Heart right ventricle (tissue), 16 donors: ENCODE measurements at regions not wholly inside any gene's neighbourhood (a gene's known extent, or its start where the extent isn't known, plus 50 kb on each side); places are given as distances from the start of the nearest gene placed in this dataset.

Experiments used
- ATAC-seq, 8 donors: fragments of 200-7000 bp; cut with Tn5 transposase; one replicate each; pipeline ENCODE4 v1.9.1; 2020; ENCODE audit warnings: mild to moderate bottlenecking in 8 of 8, moderate library complexity in 8 of 8, moderate number of reproducible peaks in 1 of 8
- DNase-seq, 2 donors: peaks; one replicate each; pipeline ENCODE4 v3.0.0-alpha.2; 2020
- H3K27ac ChIP-seq, 10 donors: fragments of 200-600 bp; sonication (generic) in 2 of 10; one replicate each; pipeline versions ENCODE4 v1.5.0 to v1.8.0; 2020 to 2022; ENCODE audit warnings: mild to moderate bottlenecking in 3 of 10
- H3K27me3 ChIP-seq, 7 donors: fragments of 200-600 bp; one replicate each; pipeline ENCODE4 v1.8.0; 2021 to 2022; ENCODE audit warnings: mild to moderate bottlenecking in 2 of 7
- H3K36me3 ChIP-seq, 9 donors: fragments of 200-600 bp; sonication (generic) in 1 of 9; one replicate each; pipeline versions ENCODE4 v1.5.0 to v1.8.0; 2020 to 2022; ENCODE audit warnings: mild to moderate bottlenecking in 2 of 9
- H3K4me1 ChIP-seq, 9 donors: fragments of 200-600 bp; sonication (generic) in 1 of 9; one replicate each; pipeline versions ENCODE4 v1.5.0 to v1.8.0; 2020 to 2022; ENCODE audit warnings: mild to moderate bottlenecking in 4 of 9
- H3K4me3 ChIP-seq, 10 donors: fragments of 200-600 bp; sonication (generic) in 2 of 10; one replicate each; pipeline versions ENCODE4 v1.5.0 to v1.8.0; 2020 to 2022; ENCODE audit warnings: mild to moderate bottlenecking in 7 of 10, moderate library complexity in 2 of 10
- H3K9me3 ChIP-seq, 11 donors: fragments of 200-600 bp in 10 of 11; sonication (generic) in 2 of 11; one replicate each; pipeline versions ENCODE4 v1.5.0 to v1.8.0; 2013 to 2022; ENCODE audit warnings: mild to moderate bottlenecking in 2 of 11, control low read depth in 1 of 11, moderate library complexity in 1 of 11
- WGBS, 2 donors: extraction: QIAGEN DNeasy Blood & Tissue Kit; methylation state at CpG; one replicate each; pipeline ENCODE4 v1.1.7; 2013; ENCODE audit warnings: inconsistent platforms in 1 of 2; 5-methylcytosine and 5-hydroxymethylcytosine counted together
- intact Hi-C, 10 donors: fragments of 100-400 bp; cut with DNase I; formaldehyde crosslinking; loops; one replicate each; pipeline versions ENCODE4 v1.11.1 to v1.14.2; 2022
- TF ChIP-seq, protein P1 (sequence below), 9 donors: fragments of 200-600 bp; sonication (generic) in 2 of 9; IDR thresholded peaks; one replicate each; pipeline versions ENCODE4 v1.5.0 to v1.8.0; 2021 to 2022; ENCODE audit warnings: antibody characterized with exemption in 9 of 9, mild to moderate bottlenecking in 5 of 9, moderate library complexity in 1 of 9
- donor health status: Arrhythmogenic right ventricular cardiomyopathy.
- donor health status: ischemic (EF 13 %, LVEDD 7.1; RV severe dilation, severe dysfunction).
- donor health status: healthy with polysubstance abuse.
- donor health status: DM: no; HTN: yes; CAD: no.
- donor health status: DM: no; HTN: no; CAD: no.
- donor health status: ischemic (EF 25% LVEDD 6.9; RV normal size, moderate dysfunction).
- donor health status: ischemic (EF 25% LVEDD 5.7; RV mildly dilated, moderate dysfunction).
- donor health status: healthy.
- donor health status: DM: yes; HTN: yes; CAD: no.
- donor health status: Ischemic cardiomyopathy.
- donor health status: ischemic (EF 35%, LVEDD 5.7; RV mildly dilated, moderate dysfunction).
- donor health status: nonischemic (EF 11% LVEDD 7.7; RV severe dilation, severe dysfunction).
- donor health status: DM: yes; HTN: yes; CAD: no.
- donor health status: PGD.
- donor health status: ischemic (EF 29% LVEDD 5.4; RV normal size, mild dysfunction).
- donor health status: nonischemic (EF 23%, LVEDD 6.1; RV moderate dilation, normal function).

DNA sequence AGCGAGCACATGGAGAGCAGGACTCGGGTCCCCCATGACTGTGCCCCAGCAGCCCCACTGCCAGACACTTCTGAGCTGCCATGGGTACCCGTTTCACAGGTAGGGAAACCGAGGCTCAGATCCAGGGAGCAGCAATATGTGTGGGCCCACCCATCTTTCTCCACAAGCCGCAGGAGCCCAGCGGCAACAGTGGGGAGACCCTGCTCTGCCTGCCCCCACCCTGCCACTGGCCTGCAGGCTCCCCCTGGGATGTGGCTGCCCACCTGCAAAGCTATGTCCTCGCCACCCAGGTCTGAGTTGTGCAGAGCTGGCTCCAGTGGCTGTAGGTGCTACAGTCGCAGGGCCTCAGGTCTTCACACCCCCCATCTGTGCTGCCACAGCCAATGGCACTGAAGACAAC, 50.6 kb upstream of the C1QTNF9B start:
- TF ChIP-seq, protein P1, sequence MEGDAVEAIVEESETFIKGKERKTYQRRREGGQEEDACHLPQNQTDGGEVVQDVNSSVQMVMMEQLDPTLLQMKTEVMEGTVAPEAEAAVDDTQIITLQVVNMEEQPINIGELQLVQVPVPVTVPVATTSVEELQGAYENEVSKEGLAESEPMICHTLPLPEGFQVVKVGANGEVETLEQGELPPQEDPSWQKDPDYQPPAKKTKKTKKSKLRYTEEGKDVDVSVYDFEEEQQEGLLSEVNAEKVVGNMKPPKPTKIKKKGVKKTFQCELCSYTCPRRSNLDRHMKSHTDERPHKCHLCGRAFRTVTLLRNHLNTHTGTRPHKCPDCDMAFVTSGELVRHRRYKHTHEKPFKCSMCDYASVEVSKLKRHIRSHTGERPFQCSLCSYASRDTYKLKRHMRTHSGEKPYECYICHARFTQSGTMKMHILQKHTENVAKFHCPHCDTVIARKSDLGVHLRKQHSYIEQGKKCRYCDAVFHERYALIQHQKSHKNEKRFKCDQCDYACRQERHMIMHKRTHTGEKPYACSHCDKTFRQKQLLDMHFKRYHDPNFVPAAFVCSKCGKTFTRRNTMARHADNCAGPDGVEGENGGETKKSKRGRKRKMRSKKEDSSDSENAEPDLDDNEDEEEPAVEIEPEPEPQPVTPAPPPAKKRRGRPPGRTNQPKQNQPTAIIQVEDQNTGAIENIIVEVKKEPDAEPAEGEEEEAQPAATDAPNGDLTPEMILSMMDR (IDR thresholded peaks at IDR 0.05) = no peak
- ATAC-seq (no peak), DNase-seq (no peak)
- no peak overlapping the region for H3K4me3 ChIP-seq
- H3K9me3 ChIP-seq = no peaks in the 10 kb centered on the region
- H3K36me3 ChIP-seq = no peaks in the 10 kb centered on the region
- H3K4me1 ChIP-seq = no peaks in the 10 kb centered on the region
- intact Hi-C loops = no loop called here
- H3K27me3 ChIP-seq = peaks cover 0 to 20% (median 7%) of the 10 kb centered on the region in 7 donors
- 87 to 95% methylated on average over 8 of the region's 8 CpGs for WGBS, 2 donors
- H3K27ac ChIP-seq = no peak overlapping the region

DNA sequence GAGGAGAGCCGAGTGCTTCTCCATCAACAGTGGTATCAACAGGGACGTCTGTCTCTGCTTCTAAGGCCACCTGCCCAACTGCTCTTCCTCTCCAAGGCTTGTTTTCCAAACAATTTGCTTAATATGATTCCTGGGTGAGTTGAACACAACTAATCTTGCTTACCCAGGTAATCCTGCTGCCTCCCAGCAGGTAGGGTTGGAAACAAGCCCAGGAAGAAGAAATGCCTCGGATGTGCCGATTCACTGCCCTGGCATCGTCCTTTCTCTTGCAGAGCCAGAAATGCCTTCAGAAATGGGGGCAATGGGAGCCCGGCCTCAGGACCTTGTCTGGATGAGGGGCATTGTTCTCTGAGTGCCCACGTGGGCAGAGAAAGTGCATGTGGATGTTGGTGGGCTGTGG, 51.9 kb upstream of the C1QTNF9B start:
- Histone ChIP-seq H3K27me3 (peaks cover 0 to 17% (median 7%) of the 10 kb centered on the region in 7 donors), H3K4me3 (no peak overlapping the region), H3K27ac (no peak overlapping the region), H3K4me1 (no peaks in the 10 kb centered on the region), H3K9me3 (no peaks in the 10 kb centered on the region), H3K36me3 (no peaks in the 10 kb centered on the region)
- no peak for DNase-seq
- no peak for ATAC-seq
- intact Hi-C loops = no loop called here
- TF ChIP-seq, protein P1 (IDR thresholded peaks at IDR 0.05) = no peak
- WGBS, 2 donors = 88 to 92% methylated on average over 7 of the region's 7 CpGs

DNA sequence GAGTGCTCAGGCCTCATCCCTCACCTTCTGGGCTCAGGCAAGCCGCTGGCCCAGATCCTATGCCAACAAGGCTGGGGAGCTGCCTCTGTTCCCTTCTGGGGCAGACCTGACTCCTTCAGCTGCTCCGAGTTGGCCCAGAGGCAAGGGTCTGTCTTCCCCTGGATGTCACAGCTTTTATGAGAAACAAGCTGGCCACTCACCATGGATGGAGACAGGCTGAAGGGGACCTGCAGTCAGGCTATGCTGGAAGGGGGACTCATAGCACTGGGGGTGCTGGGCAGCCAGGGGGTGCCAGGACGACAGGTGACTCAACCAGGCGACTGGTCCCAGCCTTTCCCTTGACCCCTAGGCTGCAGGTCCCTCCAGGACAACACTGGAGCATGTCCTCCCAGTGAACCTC, 52.4 kb upstream of the C1QTNF9B start:
- Histone ChIP-seq H3K9me3 (no peaks in the 10 kb centered on the region), H3K4me1 (no peaks in the 10 kb centered on the region), H3K27ac (no peak overlapping the region), H3K27me3 (peaks cover 0 to 21% (median 9%) of the 10 kb centered on the region in 7 donors), H3K36me3 (no peaks in the 10 kb centered on the region), H3K4me3 (no peak overlapping the region)
- ATAC-seq (no peak), DNase-seq (no peak)
- TF ChIP-seq, protein P1 (IDR thresholded peaks at IDR 0.05) = no peak
- 82 to 91% methylated on average over 4 of the region's 4 CpGs for WGBS, 2 donors
- intact Hi-C loops = no loop called here

DNA sequence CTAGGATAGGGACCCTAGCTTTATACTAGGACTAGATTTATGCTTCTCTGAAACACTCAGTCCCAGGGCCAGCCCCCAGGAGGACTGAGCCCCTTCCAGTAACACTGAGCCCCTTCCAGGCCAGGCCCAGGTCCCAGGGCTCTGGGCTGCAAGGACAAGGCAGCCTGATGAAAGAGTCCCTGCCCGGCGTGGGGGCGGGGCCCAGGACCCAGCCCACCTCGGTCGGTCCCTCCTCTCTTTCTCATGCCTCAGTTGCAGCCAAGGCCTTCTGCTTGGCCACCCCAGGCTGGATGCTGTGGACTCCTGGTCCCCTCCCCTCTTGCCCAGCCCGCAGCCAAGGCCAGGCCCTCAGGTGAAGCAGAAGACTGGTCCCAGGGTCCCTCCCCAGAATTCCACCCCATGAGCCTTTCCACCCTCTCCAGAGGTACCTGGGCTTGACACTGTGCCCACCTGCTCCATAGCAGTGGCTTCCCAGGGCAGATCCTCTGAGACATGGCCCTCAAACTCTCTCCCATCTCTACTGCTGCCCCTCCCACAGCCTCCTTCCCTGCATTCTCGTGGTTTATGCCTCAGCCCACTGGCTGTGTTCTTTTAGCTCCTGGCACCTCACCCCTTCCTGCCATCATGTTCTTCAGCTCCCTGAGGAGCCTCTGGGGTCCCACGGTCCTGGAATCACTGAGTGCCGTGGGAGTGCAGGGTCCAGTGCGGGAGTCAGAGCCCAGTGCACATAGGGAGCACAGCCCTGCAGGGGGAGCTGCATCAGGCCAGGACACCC, 53.6 kb upstream of the C1QTNF9B start:
- Histone ChIP-seq H3K27ac (no peak overlapping the region), H3K36me3 (no peaks in the 10 kb centered on the region), H3K27me3 (peaks cover 0 to 13% (median under 1%) of the 10 kb centered on the region in 7 donors), H3K4me3 (no peak overlapping the region), H3K4me1 (no peaks in the 10 kb centered on the region), H3K9me3 (no peaks in the 10 kb centered on the region)
- TF ChIP-seq, protein P1 (IDR thresholded peaks at IDR 0.05) = no peak
- intact Hi-C loops = no loop called here
- 84 to 88% methylated on average over 10 of the region's 10 CpGs for WGBS, 2 donors
- no peak for DNase-seq
- ATAC-seq = no peak
